Right lobe of liver (tissue), 6 donors: ENCODE measurements at regions not wholly inside any gene's neighbourhood (a gene's known extent, or its start where the extent isn't known, plus 50 kb on each side); places are given as distances from the start of the nearest gene placed in this dataset.

ENCODE experiments used
- ATAC-seq, 4 donors: fragments of 200-7000 bp; cut with Tn5 transposase; one replicate each; pipeline ENCODE4 v1.9.1; 2020; ENCODE audit warnings: mild to moderate bottlenecking in 4 of 4, moderate library complexity in 4 of 4
- DNase-seq, 3 donors: peaks; one replicate each; pipeline ENCODE4 v3.0.0-alpha.2; 2020
- H3K27ac ChIP-seq, 3 donors: fragments of 200-600 bp; one replicate each; pipeline ENCODE4 v1.8.0; 2022
- H3K27me3 ChIP-seq, 2 donors: fragments of 200-600 bp; one replicate each; pipeline ENCODE4 v1.8.0; 2022
- H3K36me3 ChIP-seq, 4 donors: fragments of 200-600 bp; sonication (generic) in 1 of 4; one replicate each; pipeline versions ENCODE4 v1.5.1 to v1.8.0; 2017 to 2022; ENCODE audit warnings: control low read depth in 1 of 4
- H3K4me1 ChIP-seq, 4 donors: fragments of 200-600 bp; sonication (generic) in 1 of 4; one replicate each; pipeline versions ENCODE4 v1.5.1 to v1.8.0; 2017 to 2022; ENCODE audit warnings: control low read depth in 1 of 4
- H3K4me3 ChIP-seq, 3 donors: fragments of 200-600 bp; one replicate each; pipeline ENCODE4 v1.8.0; 2022
- H3K9me3 ChIP-seq, 4 donors: fragments of 200-600 bp; sonication (generic) in 1 of 4; one replicate each; pipeline versions ENCODE4 v1.5.1 to v1.8.0; 2017 to 2022; ENCODE audit warnings: control low read depth in 1 of 4
- CTCF ChIP-seq, 4 donors: fragments of 200-600 bp in 3 of 4; fragments of 450-650 bp in 1 of 4; IDR thresholded peaks; one replicate each; pipeline versions ENCODE4 v1.5.1 to v1.8.0; 2016 to 2022; ENCODE audit warnings: antibody characterized with exemption in 4 of 4, mild to moderate bottlenecking in 2 of 4
- POLR2A ChIP-seq: fragments of 450-650 bp; IDR thresholded peaks from one replicate; pipeline ENCODE4 v1.6.1; 2017; ENCODE audit warnings: antibody characterized with exemption, mild to moderate bottlenecking
- WGBS: methylation state at CpG from one replicate; pipeline ENCODE4 v1.1.6; 2018; ENCODE audit warnings: low coverage, low lambda C conversion rate; ENCODE audit not compliant: insufficient coverage; ENCODE audit errors: missing lambda C conversion rate; 5-methylcytosine and 5-hydroxymethylcytosine counted together
- intact Hi-C, 2 donors: fragments of 100-400 bp; cut with DNase I; formaldehyde crosslinking; loops; one replicate each; pipeline versions ENCODE4 v1.11.2 to v1.14.1; 2022
- donor health status: DM: no; HTN: yes; CAD: no.
- donor health status: DM: no; HTN: no; CAD: no.
- donor health status: DM: no; HTN: no; CAD: no.
- donor health status: DM: no; HTN: yes; CAD: no.
- donor health status: DM: no; HTN: yes; CAD: no.

GRCh38 chr10:64368298-64368697 lies 847.1 kb downstream of the REEP3 start:
- DNase-seq, result no peak
- Histone ChIP-seq H3K9me3 (no peaks in the 10 kb centered on the region), H3K4me1 (peaks cover 0 to 19% (median 5%) of the 10 kb centered on the region in 4 donors), H3K4me3 (no peak overlapping the region), H3K36me3 (no peaks in the 10 kb centered on the region), H3K27me3 (no peaks in the 10 kb centered on the region), H3K27ac (no peak overlapping the region)
- TF ChIP-seq POLR2A (no peak), CTCF (IDR thresholded peaks at IDR 0.05) (no peak)
- intact Hi-C loops, result no loop called here
- 51% methylated on average over 3 of the region's 3 CpGs for WGBS
- no peak for ATAC-seq

GRCh38 chr10:64369885-64370773 lies 848.9 kb downstream of the REEP3 start:
- ATAC-seq (peak; percentile 92 to 96 (median 94)), DNase-seq (no peak)
- peak overlapping the region; percentile 2 to 85 (median 75) for H3K27ac ChIP-seq
- H3K27me3 ChIP-seq, result no peaks in the 10 kb centered on the region
- WGBS, result 29% methylated on average over 1 of the region's 1 CpG
- peaks cover 0 to 19% (median 5%) of the 10 kb centered on the region in 4 donors for H3K4me1 ChIP-seq
- H3K36me3 ChIP-seq, result no peaks in the 10 kb centered on the region
- H3K4me3 ChIP-seq, result peak overlapping the region in 2 of 3 donors; percentile 18 to 24
- no peak for TF ChIP-seq POLR2A
- no peak for TF ChIP-seq CTCF (IDR thresholded peaks at IDR 0.05)
- H3K9me3 ChIP-seq, result no peaks in the 10 kb centered on the region
- intact Hi-C loops, result no loop called here

GRCh38 chr10:64374346-64374745 lies 853.1 kb downstream of the REEP3 start:
- Histone ChIP-seq H3K36me3 (no peaks in the 10 kb centered on the region), H3K9me3 (no peaks in the 10 kb centered on the region), H3K27ac (no peak overlapping the region), H3K4me3 (no peak overlapping the region), H3K27me3 (no peaks in the 10 kb centered on the region), H3K4me1 (peaks cover 0 to 12% (median 3%) of the 10 kb centered on the region in 4 donors)
- DNase-seq (no peak), ATAC-seq (no peak)
- intact Hi-C loops, result no loop called here
- TF ChIP-seq CTCF (IDR thresholded peaks at IDR 0.05), result no peak
- TF ChIP-seq POLR2A, result no peak

GRCh38 chr10:64376167-64376566 lies 855.0 kb downstream of the REEP3 start:
- intact Hi-C loops, result no loop called here
- Histone ChIP-seq H3K4me1 (peaks cover 0 to 3% (median 0%) of the 10 kb centered on the region in 4 donors), H3K9me3 (no peaks in the 10 kb centered on the region), H3K27ac (no peak overlapping the region), H3K4me3 (no peak overlapping the region), H3K27me3 (no peaks in the 10 kb centered on the region), H3K36me3 (no peaks in the 10 kb centered on the region)
- no peak for DNase-seq
- WGBS, result 53% methylated on average over 4 of the region's 4 CpGs
- peak in 2 of 4 donors; percentile 5 to 19 for TF ChIP-seq CTCF (IDR thresholded peaks at IDR 0.05)
- TF ChIP-seq POLR2A, result no peak
- peak in 2 of 4 donors; percentile 28 to 38 for ATAC-seq
